ENCODE measurements at regions not wholly inside any gene's neighbourhood (a gene's known extent, or its start where the extent isn't known, plus 50 kb on each side); places are given as distances from the start of the nearest gene placed in this dataset.

- Histone ChIP-seq H3K27ac (no peak overlapping the region), H3K4me3 (no peak overlapping the region), H3K4me1 (no peaks in the 10 kb centered on the region), H3K27me3 (replicated peaks in 1 of 7) (peaks cover 0 to 5% (median 0%) of the 10 kb centered on the region in 7 donors), H3K36me3 (no peaks in the 10 kb centered on the region), H3K9me3 (no peaks in the 10 kb centered on the region)
- TF ChIP-seq POLR2A (IDR thresholded peaks at IDR 0.05), result no peak
- TF ChIP-seq POLR2AphosphoS5 (IDR thresholded peaks at IDR 0.05), result no peak
- TF ChIP-seq CTCF (IDR thresholded peaks at IDR 0.05 in 8 of 11, conservative IDR thresholded peaks at IDR 0.05 in 3 of 11), result no peak
- no peak for DNase-seq
- intact Hi-C loops (cut with DNase I; ENCODE audit: low total_unique reads), result no loop called here
These were observed 101.7 kb upstream of the COL6A5 start for GRCh38 chr3:130243808-130244207.

- no peak overlapping the region for H3K4me3 ChIP-seq
- H3K4me1 ChIP-seq, result no peaks in the 10 kb centered on the region
- no peaks in the 10 kb centered on the region for H3K36me3 ChIP-seq
- intact Hi-C loops (cut with DNase I; ENCODE audit: low total_unique reads), result no loop called here
- 81 to 90% (median 87%) methylated on average over 12 of the region's 12 CpGs for WGBS, 5 donors
- TF ChIP-seq CTCF (IDR thresholded peaks at IDR 0.05 in 8 of 11, conservative IDR thresholded peaks at IDR 0.05 in 3 of 11), result no peak
- no peak for TF ChIP-seq POLR2AphosphoS5 (IDR thresholded peaks at IDR 0.05)
- TF ChIP-seq POLR2A (IDR thresholded peaks at IDR 0.05), result no peak
- no peaks in the 10 kb centered on the region for H3K27me3 ChIP-seq (replicated peaks in 1 of 7)
- no peaks in the 10 kb centered on the region for H3K9me3 ChIP-seq
- no peak for DNase-seq
- H3K27ac ChIP-seq, result no peak overlapping the region
These were observed 94.5 kb upstream of the COL6A5 start for GRCh38 chr3:130250982-130251381.

GRCh38 chr3:130255442-130255841, 90.0 kb upstream of the COL6A5 start:
- Histone ChIP-seq H3K36me3 (no peaks in the 10 kb centered on the region), H3K27ac (no peak overlapping the region), H3K4me1 (peaks cover 0 to 10% (median 0%) of the 10 kb centered on the region in 6 donors), H3K27me3 (replicated peaks in 1 of 7) (no peaks in the 10 kb centered on the region), H3K4me3 (no peak overlapping the region), H3K9me3 (no peaks in the 10 kb centered on the region)
- DNase-seq, result no peak
- intact Hi-C loops (cut with DNase I; ENCODE audit: low total_unique reads), result no loop called here
- TF ChIP-seq CTCF (IDR thresholded peaks at IDR 0.05 in 8 of 11, conservative IDR thresholded peaks at IDR 0.05 in 3 of 11) (no peak), POLR2AphosphoS5 (IDR thresholded peaks at IDR 0.05) (no peak), POLR2A (IDR thresholded peaks at IDR 0.05) (no peak)
- 69 to 80% (median 76%) methylated on average over 1 of the region's 1 CpG for WGBS, 5 donors

- no peaks in the 10 kb centered on the region for H3K27me3 ChIP-seq (replicated peaks in 1 of 7)
- 62 to 84% (median 72%) methylated on average over 3 of the region's 3 CpGs for WGBS, 5 donors
These were observed 88.6 kb upstream of the COL6A5 start for GRCh38 chr3:130256821-130257340.

More at GRCh38 chr3:130256821-130257340, 88.6 kb upstream of the COL6A5 start:
- intact Hi-C loops (cut with DNase I; ENCODE audit: low total_unique reads), result no loop called here
- H3K4me1 ChIP-seq, result peaks cover 0 to 10% (median 0%) of the 10 kb centered on the region in 6 donors
- no peak for DNase-seq
- no peaks in the 10 kb centered on the region for H3K9me3 ChIP-seq
- TF ChIP-seq CTCF (IDR thresholded peaks at IDR 0.05 in 8 of 11, conservative IDR thresholded peaks at IDR 0.05 in 3 of 11), result no peak
- TF ChIP-seq POLR2AphosphoS5 (IDR thresholded peaks at IDR 0.05), result no peak
- TF ChIP-seq POLR2A (IDR thresholded peaks at IDR 0.05), result no peak
- no peak overlapping the region for H3K4me3 ChIP-seq
- peak overlapping the region in 1 of 8 donors; percentile 24 for H3K27ac ChIP-seq
- H3K36me3 ChIP-seq, result no peaks in the 10 kb centered on the region

Data from spleen (tissue), 11 donors.